Astrocyte of the cerebellum (primary cell): ENCODE measurements at regions not wholly inside any gene's neighbourhood (a gene's known extent, or its start where the extent isn't known, plus 50 kb on each side); places are given as distances from the start of the nearest gene placed in this dataset.

ENCODE experiments used
- DNase-seq: peaks from one replicate; pipeline ENCODE4 v3.0.0-alpha.2; 2011; ENCODE audit warnings: low read depth
- H3K4me3 ChIP-seq: 2 replicates; pipeline ENCODE4 v1.5.1; 2011; ENCODE audit warnings: mild to moderate bottlenecking, low read depth, low read length, moderate library complexity
- in situ Hi-C: cut with HindIII; loops from 2 replicates; pipeline ENCODE4 v1.10.0; 2017; ENCODE audit warnings: low sequenced_read_pairs
- TF ChIP-seq, protein P1 (sequence below): IDR thresholded peaks from 2 replicates; pipeline ENCODE4 v1.5.1; 2012; ENCODE audit warnings: low read length, low read depth, moderate library complexity, mild to moderate bottlenecking; ENCODE audit errors: missing control alignments

DNA sequence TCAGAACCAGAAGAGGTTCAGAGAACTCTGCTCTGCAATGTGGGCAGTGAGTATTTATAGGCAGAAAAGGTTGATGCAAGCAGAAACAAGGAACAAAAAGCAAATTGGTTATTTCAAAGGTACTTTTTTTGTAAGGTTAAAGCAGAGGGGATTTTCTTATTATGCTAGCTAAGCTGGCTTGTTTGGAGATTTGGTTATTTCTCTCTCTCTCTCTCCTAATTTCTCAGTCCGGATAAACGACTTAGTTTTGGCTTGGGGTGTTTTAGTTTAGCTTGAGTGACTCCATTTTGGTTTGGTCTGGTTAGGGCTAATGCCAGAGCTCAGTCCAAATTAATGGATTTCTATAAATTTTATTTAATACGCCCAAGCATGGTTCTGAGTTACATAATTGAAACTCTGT lies 566.8 kb downstream of the SH2D4B start:
- TF ChIP-seq, protein P1, sequence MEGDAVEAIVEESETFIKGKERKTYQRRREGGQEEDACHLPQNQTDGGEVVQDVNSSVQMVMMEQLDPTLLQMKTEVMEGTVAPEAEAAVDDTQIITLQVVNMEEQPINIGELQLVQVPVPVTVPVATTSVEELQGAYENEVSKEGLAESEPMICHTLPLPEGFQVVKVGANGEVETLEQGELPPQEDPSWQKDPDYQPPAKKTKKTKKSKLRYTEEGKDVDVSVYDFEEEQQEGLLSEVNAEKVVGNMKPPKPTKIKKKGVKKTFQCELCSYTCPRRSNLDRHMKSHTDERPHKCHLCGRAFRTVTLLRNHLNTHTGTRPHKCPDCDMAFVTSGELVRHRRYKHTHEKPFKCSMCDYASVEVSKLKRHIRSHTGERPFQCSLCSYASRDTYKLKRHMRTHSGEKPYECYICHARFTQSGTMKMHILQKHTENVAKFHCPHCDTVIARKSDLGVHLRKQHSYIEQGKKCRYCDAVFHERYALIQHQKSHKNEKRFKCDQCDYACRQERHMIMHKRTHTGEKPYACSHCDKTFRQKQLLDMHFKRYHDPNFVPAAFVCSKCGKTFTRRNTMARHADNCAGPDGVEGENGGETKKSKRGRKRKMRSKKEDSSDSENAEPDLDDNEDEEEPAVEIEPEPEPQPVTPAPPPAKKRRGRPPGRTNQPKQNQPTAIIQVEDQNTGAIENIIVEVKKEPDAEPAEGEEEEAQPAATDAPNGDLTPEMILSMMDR: no peak
- no peak overlapping the region for H3K4me3 ChIP-seq
- no peak for DNase-seq
- in situ Hi-C loops: no loop called here

DNA sequence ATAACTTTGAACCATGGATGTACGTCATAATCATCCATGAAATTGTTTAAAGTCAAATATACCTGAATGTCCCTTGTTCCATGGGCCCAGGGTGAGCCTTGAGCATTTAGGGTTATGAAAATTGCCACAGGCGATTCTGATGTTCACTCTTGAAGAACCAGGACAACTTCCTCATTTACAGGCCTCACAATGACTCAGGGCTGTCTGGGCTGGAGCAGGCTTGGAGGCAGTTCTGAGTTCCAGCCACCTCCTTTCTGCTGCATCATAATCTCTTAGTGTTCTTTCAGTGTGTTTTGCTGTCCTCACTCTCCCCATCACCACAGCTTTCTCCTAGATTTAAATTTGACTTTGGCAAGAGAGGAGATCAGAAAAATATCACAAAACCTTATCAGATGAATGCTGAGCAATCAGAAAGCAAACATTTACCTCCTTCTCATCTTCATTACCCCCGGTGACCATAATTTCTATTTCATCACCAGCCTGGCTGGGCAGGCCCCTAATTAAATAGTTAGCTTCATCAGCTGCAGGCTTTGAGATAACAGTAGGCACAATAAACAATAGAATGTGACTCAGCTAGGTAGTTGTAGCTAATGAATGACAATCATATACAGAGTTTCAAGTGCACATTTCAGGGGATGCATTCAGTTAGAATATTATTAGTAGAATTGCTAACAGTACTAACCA lies 571.0 kb downstream of the SH2D4B start:
- no peak for DNase-seq
- in situ Hi-C loops: no loop called here
- TF ChIP-seq, protein P1: no peak
- H3K4me3 ChIP-seq: no peak overlapping the region

DNA sequence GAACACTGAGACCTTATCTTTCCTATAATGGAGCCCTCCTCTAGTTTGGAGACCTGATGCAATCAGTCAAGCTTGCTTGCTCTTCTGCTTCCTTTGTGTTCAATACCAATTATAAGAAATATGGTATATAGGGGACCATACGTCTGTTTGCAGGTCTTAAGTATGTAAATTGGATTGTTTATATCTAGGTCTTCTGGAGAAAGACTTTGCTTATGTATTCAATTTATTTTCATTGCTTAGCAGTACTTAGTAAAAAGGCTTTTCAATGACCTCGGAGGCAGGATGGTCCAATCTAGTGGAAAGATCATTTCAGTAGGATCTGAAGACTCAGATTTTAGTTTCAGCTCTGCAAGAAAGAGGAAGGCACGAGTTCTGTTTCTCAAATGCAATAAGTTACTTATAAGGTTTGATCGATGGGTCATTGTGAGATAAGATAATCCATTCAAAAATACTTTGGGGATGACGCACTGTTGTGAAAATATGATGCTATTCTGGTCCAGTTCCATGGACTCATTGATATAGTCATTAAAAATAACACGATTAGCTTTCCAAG lies 571.6 kb downstream of the SH2D4B start:
- H3K4me3 ChIP-seq: no peak overlapping the region
- in situ Hi-C loops: no loop called here
- no peak for DNase-seq
- TF ChIP-seq, protein P1: no peak

DNA sequence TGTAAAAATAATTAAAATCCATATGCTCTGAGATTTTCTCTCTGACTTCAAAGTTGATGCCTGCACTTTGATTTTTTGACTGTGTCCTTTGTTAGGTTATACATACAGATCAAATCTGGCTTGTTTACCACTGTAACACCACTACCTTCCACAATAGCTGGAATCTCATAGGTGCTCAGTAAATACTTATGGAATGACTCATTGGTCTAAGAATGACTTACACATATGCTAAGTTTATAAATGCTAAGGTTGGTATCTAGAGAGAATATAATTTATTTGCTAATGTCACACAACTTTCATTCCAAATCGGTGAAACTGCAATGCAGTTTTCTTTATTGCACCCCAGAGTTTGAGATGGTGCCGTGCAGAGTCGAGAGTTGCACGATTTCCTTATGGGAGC lies 578.5 kb downstream of the SH2D4B start:
- in situ Hi-C loops: no loop called here
- TF ChIP-seq, protein P1: no peak
- no peak for DNase-seq
- no peak overlapping the region for H3K4me3 ChIP-seq

DNA sequence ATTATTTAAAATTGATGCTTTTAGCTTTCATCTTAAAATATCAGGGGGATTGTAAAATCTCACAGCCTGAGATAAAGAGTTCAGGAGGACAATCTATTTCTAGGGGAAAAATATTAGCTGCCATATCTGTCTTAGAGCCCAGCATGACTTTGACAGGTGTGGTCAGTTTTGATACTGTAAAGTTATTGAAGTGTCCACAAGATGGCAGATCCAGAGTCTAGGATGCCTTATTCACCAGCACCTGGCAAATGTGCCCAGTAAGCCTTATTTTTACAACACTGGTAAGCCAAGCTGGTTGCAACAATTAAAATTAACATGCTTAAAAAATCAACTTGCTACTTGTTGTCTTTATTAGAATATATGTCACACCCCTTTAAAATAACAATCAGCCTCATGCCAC lies 579.3 kb downstream of the SH2D4B start:
- TF ChIP-seq, protein P1: no peak
- in situ Hi-C loops: no loop called here
- DNase-seq: no peak
- H3K4me3 ChIP-seq: no peak overlapping the region

DNA sequence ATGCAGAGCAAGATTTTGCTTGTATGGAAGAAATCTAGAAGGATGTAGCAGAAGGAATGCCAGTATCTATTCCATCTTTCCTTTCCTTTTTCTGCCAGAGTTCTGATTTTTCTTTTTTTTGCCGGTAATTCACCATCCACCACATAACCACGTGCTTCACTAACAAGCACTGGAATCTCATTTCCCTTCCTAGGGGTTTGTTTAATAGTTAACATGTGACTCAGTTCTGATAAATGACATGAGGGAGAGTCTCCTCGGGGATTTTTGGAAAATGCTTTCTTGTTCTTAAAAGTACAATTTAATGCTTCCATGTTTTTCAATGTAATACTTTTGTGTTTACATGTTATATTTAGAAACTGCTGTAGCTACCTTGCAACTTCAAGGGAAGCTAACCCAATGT lies 590.2 kb downstream of the SH2D4B start:
- TF ChIP-seq, protein P1: no peak

DNA sequence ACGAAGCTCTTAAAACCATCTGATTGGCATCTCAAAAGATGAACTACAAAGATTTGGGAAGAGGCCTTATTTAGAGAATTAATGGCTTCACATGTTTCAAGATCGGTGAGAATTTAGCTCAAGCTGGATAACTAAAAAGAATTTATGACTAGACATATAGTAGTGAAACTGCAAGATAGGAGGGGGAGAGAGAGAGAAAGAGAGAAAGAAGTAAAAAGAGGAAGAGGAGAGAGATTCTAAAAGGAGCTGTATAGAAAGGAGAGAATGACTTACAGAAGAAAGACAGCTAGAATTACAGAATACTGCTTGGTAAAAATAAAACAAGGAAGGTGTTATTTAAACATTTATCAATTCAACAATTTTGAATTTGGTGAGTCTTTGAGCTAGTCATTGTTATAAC lies 592.3 kb downstream of the SH2D4B start:
- H3K4me3 ChIP-seq: no peak overlapping the region
- DNase-seq: no peak
- in situ Hi-C loops: no loop called here
- TF ChIP-seq, protein P1: no peak

More for the DNA sequence above, 590.2 kb downstream of the SH2D4B start:
- no peak for DNase-seq
- H3K4me3 ChIP-seq: no peak overlapping the region
- in situ Hi-C loops: no loop called here
